GM20431 (cell line): ENCODE measurements at regions not wholly inside any gene's neighbourhood (a gene's known extent, or its start where the extent isn't known, plus 50 kb on each side); places are given as distances from the start of the nearest gene placed in this dataset.

Experiments used
- in situ Hi-C: fragments of 300-500 bp; cut with MseI, MboI; formaldehyde crosslinking; loops from one replicate; pipeline ENCODE4 v1.15.0; 2020; ENCODE audit warnings: low sequenced_read_pairs; ENCODE audit not compliant: unreplicated experiment

DNA sequence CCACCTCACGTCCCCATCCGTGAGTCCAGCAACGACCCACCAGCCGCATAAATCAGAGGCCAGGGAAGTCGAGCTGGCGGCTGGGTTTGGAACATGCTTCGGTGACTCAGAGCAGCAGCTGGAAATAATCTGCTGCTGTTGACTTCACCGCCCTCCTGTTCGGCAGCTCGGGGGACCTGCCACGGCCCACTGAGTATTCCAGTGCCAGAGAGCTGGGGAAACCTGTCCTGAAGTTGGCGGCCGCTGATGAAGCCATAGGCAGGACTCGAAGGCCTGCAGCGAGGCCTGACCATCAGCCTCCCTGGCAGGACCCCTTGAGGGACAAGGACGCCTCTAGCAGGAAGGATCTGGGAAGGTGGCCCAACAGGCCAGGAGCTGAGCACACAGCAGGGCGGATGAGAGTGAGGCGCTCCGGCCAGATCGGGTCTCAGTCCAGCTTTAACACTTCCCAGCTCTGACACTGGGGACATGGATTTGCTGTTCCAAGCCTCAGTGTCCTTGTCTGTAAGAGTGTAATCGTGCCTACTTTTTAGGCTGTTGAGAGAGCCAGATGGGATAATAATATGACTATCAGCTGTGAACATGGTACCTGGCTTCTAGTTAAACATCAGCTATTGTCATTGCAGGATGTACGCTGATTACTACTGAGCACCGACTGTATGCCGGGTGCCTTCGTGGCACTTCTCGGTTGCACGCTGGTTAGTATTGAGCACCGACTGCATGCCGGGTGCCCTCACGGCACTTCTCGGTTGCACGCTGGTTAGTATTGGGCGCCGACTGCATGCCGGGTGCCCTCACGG is 50.4 kb upstream of the CIBAR2 start:
- in situ Hi-C loops, result no loop called here

DNA sequence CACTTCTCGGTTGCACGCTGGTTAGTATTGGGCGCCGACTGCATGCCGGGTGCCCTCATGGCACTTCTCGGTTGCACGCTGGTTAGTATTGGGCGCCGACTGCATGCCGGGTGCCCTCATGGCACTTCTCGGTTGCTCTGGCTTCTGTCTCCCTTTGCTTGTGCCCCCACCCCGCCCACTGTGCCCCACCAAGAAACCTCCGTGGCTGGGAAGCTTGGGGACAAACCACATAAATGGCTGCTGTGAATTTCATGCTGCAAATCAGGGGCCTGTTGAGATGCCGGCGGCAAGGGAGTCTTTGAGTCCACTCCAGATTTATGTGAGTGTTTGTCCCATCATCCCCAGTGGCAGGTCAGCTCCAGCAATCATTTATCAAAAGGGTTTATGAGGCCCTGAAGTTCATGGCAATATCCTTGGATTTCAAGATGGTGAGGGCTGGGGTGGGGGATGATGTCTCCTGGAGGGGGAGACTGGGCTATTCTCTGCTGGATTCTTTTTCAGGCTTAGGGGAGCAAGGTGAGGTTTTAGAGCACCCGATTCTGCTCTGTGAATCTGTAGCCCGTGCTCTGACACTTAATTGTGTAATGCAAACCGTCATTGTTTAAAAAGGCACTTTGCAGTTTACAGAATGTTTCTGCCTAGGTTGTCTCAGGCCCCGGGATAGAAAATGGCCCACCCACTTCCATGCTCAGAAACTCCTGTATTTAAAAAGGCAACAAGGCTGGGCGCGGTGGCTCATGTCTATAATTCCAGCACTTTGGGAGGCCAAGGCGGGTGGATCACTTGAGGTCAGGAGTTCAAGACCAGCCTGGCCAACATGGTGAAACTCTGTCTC is 51.2 kb upstream of the CIBAR2 start:
- in situ Hi-C loops, result no loop called here

DNA sequence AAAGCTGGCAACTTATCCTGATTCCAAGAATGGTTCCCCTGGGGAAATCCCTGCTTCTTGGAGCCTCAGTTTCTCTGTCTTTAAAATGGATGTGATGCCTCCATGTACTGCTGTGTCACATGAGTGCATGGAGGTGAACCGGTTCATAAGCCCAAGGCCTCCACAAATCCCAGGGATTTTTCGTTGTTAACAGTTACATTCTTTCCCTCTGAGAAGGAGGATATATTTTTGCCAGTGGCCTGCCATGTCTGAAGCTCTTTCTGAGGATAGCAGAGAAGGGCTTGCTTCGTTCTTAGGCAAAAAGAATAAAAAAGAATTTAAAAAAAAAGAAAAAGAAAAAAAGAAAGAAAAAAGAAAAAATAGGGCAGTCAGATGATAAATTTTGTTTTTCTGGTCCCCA is 52.2 kb upstream of the CIBAR2 start:
- in situ Hi-C loops, result no loop called here

DNA sequence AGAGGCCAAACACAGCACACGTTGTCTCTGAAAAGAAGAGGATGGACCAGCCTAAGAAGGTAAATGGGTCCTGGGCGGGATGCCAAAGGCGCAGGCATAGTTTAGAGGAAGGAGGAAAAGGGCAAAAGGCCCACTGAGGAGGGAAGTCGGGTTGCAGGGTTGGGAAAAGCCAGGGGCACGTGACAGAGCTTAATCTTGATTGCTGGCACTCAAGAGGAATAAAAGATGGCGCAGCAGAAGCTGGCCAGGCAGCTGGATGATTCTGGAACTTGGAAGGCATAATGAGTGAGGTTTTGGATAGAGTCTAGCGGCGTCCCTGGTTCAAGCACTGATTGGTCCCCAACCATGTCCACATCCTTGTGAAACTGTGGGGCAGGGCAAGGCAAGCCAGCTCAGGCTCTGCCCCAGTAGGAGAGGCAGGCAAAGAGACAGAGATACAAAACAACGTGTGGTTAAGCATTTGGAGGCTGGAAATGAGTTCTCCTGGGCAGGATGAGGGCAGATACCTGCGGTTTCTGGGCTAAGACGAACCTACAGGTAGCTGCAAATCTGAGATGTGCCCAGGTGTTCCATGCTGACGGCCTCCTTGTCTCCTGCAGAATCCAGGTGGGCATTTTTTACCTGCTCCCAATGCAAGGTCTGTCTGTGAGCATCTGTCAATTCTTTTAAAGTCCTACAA is 52.7 kb upstream of the CIBAR2 start:
- in situ Hi-C loops, result no loop called here

DNA sequence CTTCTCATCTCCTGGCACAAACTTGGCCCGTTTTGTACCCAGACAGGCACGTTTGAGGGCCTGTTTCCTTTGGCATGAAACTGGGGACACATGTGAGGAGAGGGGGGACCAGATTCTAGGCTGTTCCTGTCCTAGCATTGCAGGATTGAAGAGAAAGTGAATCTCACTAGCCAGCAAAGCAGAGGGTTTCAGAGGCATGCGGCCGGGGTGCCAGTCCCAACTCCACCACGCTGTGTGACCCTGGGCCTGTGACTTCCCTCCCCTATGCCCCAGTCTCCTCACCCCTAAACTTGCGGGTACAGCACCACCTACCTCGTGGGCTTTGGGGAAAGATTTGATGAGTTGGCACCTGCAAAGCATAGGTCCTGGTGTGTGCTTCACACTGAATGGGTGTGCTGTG is 53.5 kb upstream of the CIBAR2 start:
- in situ Hi-C loops, result no loop called here

DNA sequence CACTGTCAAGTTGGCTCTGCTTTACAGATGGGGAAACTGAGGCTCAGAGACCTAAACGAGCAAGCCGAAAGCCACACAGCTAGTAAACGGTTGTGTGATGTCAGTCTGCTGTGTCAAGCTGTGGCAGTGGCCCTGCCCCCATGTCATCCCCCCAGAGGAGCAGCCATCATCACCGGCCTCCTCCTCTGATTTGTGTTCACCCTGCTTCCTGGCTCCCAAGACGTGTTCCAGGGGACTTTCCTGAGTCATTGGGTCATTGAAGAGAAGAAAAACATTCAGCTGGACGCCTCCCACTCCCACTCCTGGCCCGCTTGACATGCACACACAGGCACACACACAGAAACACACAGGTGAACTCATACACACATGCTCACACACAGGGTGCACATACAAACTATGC is 54.0 kb upstream of the CIBAR2 start:
- in situ Hi-C loops, result no loop called here

DNA sequence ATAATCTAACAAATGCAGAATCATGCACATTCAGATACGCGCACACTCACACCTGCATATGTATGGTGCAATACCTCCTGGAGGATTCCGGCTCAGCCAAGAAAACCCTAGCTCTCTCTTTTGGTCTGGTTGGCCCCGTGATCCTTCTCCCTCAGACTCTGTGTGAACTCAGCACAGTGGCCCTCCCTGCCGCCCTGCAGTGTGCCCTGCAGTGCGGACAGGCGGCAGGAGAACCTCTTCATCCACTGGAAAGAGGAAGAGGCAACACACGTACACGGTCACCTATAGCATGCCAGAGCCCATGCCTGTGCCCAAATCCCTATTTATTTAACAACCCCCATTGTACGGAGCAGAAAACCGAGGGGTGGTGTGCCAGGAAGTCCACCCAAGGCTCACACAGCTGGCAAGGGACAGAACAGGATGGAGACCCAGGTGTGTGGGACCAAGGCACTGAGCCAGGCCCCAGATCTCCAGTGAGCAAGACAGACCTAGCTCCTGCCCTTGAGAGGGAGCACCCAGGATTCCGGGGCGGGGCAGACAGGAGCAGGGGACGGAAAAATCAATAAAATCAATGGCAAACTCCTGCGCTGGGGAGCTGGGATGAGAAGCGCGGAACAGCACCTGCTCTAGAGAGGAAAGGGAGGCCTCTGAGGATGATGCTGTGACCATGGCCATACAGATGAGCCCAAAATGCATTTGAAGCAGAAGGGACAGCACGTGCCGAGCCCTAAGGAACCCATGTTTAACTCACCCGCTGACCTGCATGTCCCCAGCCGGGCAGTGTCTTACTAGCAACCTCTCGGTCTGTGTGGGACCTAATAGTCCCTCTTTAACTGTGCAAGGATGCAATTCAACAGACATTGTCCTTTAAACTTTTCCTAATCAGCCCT is 54.7 kb upstream of the CIBAR2 start:
- in situ Hi-C loops, result no loop called here

DNA sequence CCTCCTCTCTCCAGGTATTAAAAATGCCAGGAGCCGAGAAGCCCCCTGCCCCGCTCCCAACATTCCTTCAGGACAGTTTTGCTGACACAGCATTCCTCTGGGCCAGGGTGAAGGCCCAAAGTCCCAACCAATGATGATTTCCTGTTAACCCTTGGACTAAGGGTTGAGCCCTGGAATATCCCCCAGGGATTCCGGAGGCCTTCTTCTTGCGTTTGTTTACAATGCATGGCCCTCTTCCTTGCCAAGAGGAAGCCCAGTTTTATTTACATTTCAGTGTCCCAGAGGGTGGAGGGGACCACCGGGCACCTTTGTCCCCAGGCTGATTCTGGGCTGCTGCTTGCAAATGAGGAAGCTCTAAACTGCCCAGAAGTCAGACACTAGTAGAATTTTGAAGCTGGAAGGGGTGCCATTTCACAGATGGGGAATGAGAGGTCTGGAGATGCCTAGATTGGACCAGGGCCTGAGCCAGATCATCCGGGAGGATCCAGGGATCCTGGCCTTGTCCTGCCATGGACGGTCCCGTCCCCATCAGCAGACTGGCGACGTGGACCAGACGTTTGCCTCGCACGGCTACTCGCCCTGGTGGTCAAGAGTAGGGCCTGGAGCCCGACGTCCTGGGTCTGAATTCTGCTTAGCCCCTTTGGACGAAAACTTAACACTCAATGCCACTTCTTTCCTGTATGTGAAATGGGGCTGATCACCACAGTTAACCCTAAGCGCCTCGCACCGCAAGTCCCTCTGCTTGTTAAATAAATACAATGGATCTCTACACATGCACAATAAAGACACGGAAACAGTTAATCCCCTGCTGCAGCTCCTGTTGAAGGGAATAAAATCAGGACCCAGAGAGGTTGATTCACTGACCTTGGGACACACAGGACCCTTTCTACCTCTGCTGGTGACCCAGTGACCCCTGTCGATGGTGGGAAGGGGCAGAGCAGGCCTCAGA is 55.6 kb upstream of the CIBAR2 start:
- in situ Hi-C loops, result no loop called here

DNA sequence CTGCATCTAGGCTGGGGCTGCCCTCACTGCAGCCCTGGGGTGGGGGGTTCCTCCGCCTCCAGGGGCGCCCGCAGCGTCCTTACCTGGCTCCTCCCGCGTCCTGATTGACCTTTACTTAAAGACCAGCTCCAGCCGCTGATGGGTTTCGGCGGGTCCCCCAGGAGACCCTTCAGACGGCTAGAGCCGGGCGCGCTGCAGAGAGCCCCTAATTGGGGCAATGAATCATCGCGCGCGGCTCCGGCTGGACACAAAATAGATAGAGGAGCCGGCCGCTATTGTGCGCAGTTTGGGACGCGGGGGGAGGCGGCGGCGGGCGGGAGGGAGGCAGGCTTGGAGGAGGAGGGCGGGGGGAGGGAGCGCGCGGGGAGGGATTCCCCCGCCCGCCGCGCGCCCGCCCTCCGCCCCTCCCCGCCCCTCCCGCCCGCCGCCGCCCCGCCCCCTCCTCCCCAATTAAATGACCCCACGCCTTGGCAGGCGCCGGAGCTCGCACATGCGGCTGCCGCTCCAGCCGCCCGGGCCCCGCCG is 56.5 kb upstream of the CIBAR2 start:
- in situ Hi-C loops, result no loop called here

DNA sequence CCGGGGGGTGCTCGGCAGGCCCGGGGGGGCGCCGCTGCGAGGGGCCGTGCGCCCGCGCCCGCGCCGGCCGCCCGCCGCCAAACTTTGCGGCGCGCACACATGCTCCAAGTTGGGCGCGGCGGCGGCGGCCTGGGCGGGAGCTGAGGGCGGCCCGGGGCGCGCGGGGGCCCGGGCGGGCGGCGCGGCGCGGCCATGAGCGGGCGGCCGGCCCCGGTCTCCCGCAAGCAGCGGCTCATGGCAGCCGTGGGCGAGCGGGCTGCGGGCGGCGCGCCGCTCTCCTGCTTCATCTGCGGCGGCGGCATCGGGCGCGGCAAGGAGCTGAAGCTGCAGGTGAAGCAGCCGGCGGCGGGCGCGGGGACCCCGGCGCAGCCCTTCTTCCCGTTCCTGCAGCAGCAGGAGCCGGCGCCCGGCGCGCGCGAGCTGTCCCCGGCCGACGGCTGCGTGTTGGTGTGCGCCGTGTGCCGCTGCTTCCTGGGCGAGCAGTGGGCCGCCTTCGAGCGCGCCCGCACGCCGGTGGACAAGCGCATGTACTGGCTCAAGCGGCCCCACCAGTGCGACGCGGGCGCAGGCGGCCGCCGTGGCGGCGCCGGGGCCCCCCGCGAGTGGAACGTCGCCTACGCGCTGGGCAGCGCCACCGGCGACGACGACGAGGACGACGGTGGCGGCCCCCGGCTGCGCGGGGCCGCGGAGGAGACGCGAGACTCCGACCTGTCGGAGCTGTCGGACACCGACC is 57.2 kb upstream of the CIBAR2 start:
- in situ Hi-C loops, result no loop called here

DNA sequence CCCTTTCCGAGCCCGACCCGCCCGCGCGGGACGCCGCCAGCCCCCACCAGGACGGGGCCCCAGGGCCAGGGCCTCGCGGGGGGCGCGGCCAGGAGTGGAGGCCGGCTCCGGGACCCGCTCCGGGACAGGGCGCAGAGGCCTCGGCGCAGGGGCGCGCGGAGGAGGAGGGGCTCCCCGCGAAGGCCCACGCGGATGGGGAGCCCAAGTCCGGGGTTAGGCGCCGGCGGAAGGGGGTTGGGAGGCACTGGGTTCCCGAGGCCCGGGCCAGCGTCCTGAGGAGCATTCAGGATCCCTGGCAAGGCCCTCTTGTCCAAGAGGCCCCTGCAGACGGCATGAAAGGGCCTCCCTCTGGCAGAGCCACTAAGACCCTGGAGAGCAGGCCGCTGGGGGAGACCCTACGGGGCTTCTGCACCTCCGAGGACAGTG is 57.8 kb upstream of the CIBAR2 start:
- in situ Hi-C loops, result no loop called here

DNA sequence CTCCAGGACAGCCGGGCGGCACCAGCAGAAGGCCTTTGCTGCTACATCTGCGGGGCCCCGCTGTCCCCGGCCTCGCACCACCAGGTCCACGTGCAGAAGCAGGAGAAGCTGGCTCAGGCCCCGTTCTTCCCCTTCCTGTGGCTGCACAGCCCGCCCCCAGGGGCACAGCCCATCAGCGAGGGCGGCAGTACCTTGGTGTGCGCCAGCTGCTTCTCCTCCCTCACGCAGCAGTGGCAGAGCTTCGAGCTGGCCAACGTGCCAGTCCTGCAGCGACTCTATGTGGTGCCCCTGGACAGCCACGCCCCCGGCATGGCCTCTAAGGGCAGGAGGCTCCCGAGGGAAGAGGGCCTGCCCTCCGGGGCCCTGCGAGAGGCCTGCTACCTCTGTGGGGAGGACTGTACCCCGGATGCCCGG is 58.3 kb upstream of the CIBAR2 start:
- in situ Hi-C loops, result no loop called here

DNA sequence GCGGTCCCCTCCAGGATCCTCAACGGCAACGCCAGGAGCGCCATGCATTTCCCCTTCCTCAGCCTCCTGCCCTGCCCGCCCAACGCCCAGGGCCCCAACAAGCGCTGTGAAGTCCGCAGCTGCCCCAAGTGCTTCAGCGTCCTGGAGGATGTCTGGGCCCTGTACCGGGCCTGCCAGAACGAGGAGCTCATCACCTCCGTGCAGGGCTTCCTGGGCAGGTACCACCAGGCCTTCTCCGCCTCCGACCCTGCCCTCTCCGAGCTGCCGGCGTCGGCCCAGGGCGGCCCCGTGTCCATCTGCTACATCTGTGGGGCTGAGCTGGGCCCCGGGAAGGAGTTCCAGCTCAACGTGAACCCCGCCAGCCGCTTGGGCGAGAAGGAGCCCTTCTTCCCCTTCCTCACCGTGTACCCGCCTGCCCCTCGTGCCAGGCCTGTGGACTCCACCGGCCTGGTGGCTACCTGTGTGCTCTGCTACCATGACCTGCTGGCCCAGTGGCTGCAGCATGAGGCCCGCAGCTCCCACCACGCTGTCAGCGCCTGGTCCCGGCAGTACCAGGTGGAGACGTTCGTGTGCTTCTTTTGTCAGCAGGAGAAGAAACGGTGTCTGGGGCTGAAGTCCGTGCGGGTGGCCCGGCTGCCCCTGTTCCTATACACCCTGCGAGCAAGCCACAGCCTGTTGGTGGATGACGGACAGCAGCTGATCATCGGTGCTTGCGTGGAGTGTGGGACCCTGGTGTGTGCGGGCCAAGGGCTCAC is 58.9 kb upstream of the CIBAR2 start:
- in situ Hi-C loops, result no loop called here

DNA sequence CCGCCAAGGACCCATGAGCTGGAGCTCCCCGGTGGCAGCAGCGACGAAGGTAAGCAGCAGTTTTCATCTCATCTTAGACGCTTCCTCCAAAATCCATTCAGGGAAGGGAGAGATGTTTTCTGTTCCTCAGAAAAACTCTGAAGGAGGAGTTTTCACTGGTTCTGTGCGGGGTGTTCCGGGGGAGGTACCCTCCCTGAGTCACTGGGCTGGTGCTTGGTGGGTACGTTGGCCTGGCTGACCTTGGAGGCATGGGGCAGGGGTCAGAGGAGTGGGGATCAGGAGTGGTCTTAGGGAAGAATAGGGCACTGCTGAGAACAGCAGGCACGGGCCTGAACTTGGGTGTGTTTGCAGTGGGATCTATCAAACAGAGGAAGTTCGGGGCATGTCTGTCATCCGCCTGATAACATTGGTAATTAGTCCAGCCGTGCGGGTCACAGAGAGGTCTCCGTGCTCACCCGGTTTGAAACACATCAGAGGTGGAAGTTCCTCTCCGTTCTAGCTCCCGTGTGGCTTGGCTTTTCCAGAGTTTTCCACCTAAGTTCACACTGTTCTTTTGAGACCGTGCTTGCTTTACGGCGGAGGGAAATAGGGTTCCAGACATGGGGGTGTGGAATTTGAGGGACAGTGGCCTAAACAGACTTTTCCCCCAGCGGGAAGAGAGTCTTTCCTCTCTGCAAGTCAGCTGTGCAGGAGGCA is 59.6 kb upstream of the CIBAR2 start:
- in situ Hi-C loops, result no loop called here

DNA sequence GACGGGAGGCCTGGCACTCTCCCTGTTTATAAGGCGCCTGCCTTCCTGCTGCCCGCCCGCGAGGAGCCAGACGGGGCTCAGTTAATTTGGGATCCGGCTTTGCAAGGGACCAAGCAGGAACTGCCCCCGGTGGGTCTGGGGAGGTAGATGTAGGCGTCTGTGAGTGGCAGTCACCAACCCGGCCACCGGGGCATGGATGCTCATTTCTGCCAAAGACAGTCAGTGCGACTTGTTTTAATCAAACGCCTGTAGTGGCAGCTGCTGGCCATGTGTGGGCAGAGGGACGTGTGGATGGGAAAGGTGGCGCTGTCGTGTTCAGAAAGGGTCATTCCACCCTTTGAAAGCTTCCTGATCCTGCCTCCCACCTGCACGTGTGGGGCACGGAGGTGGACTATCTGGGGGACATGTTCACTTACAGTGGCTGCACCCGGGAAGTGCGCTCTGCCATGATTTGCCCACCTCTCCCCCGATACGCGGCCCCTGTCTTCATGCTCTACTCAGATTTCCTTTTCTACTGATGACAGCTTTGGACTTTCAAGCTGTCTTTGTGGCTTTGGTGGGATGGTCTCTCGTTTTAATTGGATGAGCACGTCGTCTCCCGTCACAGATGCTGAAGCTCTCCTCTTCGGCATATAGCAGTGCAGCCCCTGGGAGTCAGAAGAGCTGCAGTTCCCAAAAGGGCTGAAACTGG is 60.3 kb upstream of the CIBAR2 start:
- in situ Hi-C loops, result no loop called here
